ENCODE measurements at regions not wholly inside any gene's neighbourhood (a gene's known extent, or its start where the extent isn't known, plus 50 kb on each side); places are given as distances from the start of the nearest gene placed in this dataset.

- peaks cover 8% of the 10 kb centered on the region for H3K27me3 Mint-ChIP-seq (ENCODE audit: low read depth)
- ATAC-seq = no peak
- H3K9me3 Mint-ChIP-seq = no peaks in the 10 kb centered on the region
- no peaks in the 10 kb centered on the region for H3K4me1 Mint-ChIP-seq (ENCODE audit: low read depth)
- no peak overlapping the region for H3K4me3 Mint-ChIP-seq
- H3K36me3 Mint-ChIP-seq (ENCODE audit: insufficient read depth) = no peaks in the 10 kb centered on the region
- no peak for DNase-seq
Observed at GRCh38 chr2:167900435-167901114, 346.8 kb downstream of the STK39 start.

GRCh38 chr2:167898340-167898739, 349.1 kb downstream of the STK39 start:
- no peak for DNase-seq
- Mint-ChIP-seq H3K4me3 (no peak overlapping the region), H3K4me1 (ENCODE audit: low read depth) (no peaks in the 10 kb centered on the region), H3K36me3 (ENCODE audit: insufficient read depth) (no peaks in the 10 kb centered on the region), H3K9me3 (no peaks in the 10 kb centered on the region), H3K27me3 (ENCODE audit: low read depth) (peaks cover 2% of the 10 kb centered on the region)
- no peak for ATAC-seq

- H3K9me3 Mint-ChIP-seq = peaks cover 13% of the 10 kb centered on the region
- no peak for ATAC-seq
- H3K4me1 Mint-ChIP-seq (ENCODE audit: low read depth) = no peaks in the 10 kb centered on the region
- H3K27me3 Mint-ChIP-seq (ENCODE audit: low read depth) = peaks cover 15% of the 10 kb centered on the region
- H3K36me3 Mint-ChIP-seq (ENCODE audit: insufficient read depth) = no peaks in the 10 kb centered on the region
- no peak overlapping the region for H3K4me3 Mint-ChIP-seq
- no peak for DNase-seq
Observed at GRCh38 chr2:167891841-167892240, 355.6 kb downstream of the STK39 start.

- ATAC-seq (no peak), DNase-seq (no peak)
- no peak overlapping the region for H3K4me3 Mint-ChIP-seq
- peaks cover 13% of the 10 kb centered on the region for H3K9me3 Mint-ChIP-seq
- H3K27me3 Mint-ChIP-seq (ENCODE audit: low read depth) = peaks cover 15% of the 10 kb centered on the region
- H3K4me1 Mint-ChIP-seq (ENCODE audit: low read depth) = no peaks in the 10 kb centered on the region
- H3K36me3 Mint-ChIP-seq (ENCODE audit: insufficient read depth) = no peaks in the 10 kb centered on the region
Observed at GRCh38 chr2:167890739-167891138, 356.7 kb downstream of the STK39 start.

- no peak overlapping the region for H3K4me3 Mint-ChIP-seq
- no peaks in the 10 kb centered on the region for H3K27me3 Mint-ChIP-seq (ENCODE audit: low read depth)
- no peaks in the 10 kb centered on the region for H3K9me3 Mint-ChIP-seq
- ATAC-seq (no peak), DNase-seq (no peak)
- no peaks in the 10 kb centered on the region for H3K36me3 Mint-ChIP-seq (ENCODE audit: insufficient read depth)
- H3K4me1 Mint-ChIP-seq (ENCODE audit: low read depth) = no peaks in the 10 kb centered on the region
Observed at GRCh38 chr2:167880415-167880814, 367.0 kb downstream of the STK39 start.

- Mint-ChIP-seq H3K36me3 (ENCODE audit: insufficient read depth) (no peaks in the 10 kb centered on the region), H3K27me3 (ENCODE audit: low read depth) (no peaks in the 10 kb centered on the region), H3K4me3 (no peak overlapping the region), H3K4me1 (ENCODE audit: low read depth) (no peaks in the 10 kb centered on the region), H3K9me3 (no peaks in the 10 kb centered on the region)
- DNase-seq = no peak
- no peak for ATAC-seq
Observed at GRCh38 chr2:167875529-167875928, 371.9 kb downstream of the STK39 start.

GRCh38 chr2:167874812-167875211, 372.6 kb downstream of the STK39 start:
- Mint-ChIP-seq H3K36me3 (ENCODE audit: insufficient read depth) (no peaks in the 10 kb centered on the region), H3K4me3 (no peak overlapping the region), H3K27me3 (ENCODE audit: low read depth) (no peaks in the 10 kb centered on the region), H3K4me1 (ENCODE audit: low read depth) (no peaks in the 10 kb centered on the region), H3K9me3 (no peaks in the 10 kb centered on the region)
- ATAC-seq (no peak), DNase-seq (no peak)

GRCh38 chr2:167871286-167871685, 376.1 kb downstream of the STK39 start:
- no peak overlapping the region for H3K4me3 Mint-ChIP-seq
- ATAC-seq (no peak), DNase-seq (no peak)
- no peaks in the 10 kb centered on the region for H3K36me3 Mint-ChIP-seq (ENCODE audit: insufficient read depth)
- peaks cover under 1% of the 10 kb centered on the region for H3K27me3 Mint-ChIP-seq (ENCODE audit: low read depth)
- no peaks in the 10 kb centered on the region for H3K9me3 Mint-ChIP-seq
- H3K4me1 Mint-ChIP-seq (ENCODE audit: low read depth) = no peaks in the 10 kb centered on the region

- Mint-ChIP-seq H3K27me3 (ENCODE audit: low read depth) (peaks cover 5% of the 10 kb centered on the region), H3K9me3 (no peaks in the 10 kb centered on the region), H3K4me1 (ENCODE audit: low read depth) (no peaks in the 10 kb centered on the region), H3K36me3 (ENCODE audit: insufficient read depth) (no peaks in the 10 kb centered on the region), H3K4me3 (no peak overlapping the region)
- ATAC-seq (no peak), DNase-seq (no peak)
Observed at GRCh38 chr2:167869200-167869599, 378.2 kb downstream of the STK39 start.

- no peaks in the 10 kb centered on the region for H3K4me1 Mint-ChIP-seq (ENCODE audit: low read depth)
- ATAC-seq (no peak), DNase-seq (no peak)
- H3K27me3 Mint-ChIP-seq (ENCODE audit: low read depth) = peaks cover 5% of the 10 kb centered on the region
- no peaks in the 10 kb centered on the region for H3K9me3 Mint-ChIP-seq
- H3K4me3 Mint-ChIP-seq = no peak overlapping the region
- H3K36me3 Mint-ChIP-seq (ENCODE audit: insufficient read depth) = no peaks in the 10 kb centered on the region
Observed at GRCh38 chr2:167863377-167863776, 384.0 kb downstream of the STK39 start.

GRCh38 chr2:167862782-167863181, 384.6 kb downstream of the STK39 start:
- H3K9me3 Mint-ChIP-seq = no peaks in the 10 kb centered on the region
- DNase-seq (no peak), ATAC-seq (peak in 1 of 2 donors; percentile 58)
- no peak overlapping the region for H3K4me3 Mint-ChIP-seq
- H3K27me3 Mint-ChIP-seq (ENCODE audit: low read depth) = peaks cover 5% of the 10 kb centered on the region
- no peaks in the 10 kb centered on the region for H3K36me3 Mint-ChIP-seq (ENCODE audit: insufficient read depth)
- H3K4me1 Mint-ChIP-seq (ENCODE audit: low read depth) = no peaks in the 10 kb centered on the region

- Mint-ChIP-seq H3K27me3 (ENCODE audit: low read depth) (peaks cover 5% of the 10 kb centered on the region), H3K4me1 (ENCODE audit: low read depth) (no peaks in the 10 kb centered on the region), H3K36me3 (ENCODE audit: insufficient read depth) (no peaks in the 10 kb centered on the region), H3K9me3 (no peaks in the 10 kb centered on the region), H3K4me3 (no peak overlapping the region)
- ATAC-seq = peak in 1 of 2 donors; percentile 25
- no peak for DNase-seq
Observed at GRCh38 chr2:167862296-167862695, 385.1 kb downstream of the STK39 start.

- no peak for DNase-seq
- Mint-ChIP-seq H3K27me3 (ENCODE audit: low read depth) (peaks cover 5% of the 10 kb centered on the region), H3K4me3 (no peak overlapping the region), H3K36me3 (ENCODE audit: insufficient read depth) (no peaks in the 10 kb centered on the region), H3K4me1 (ENCODE audit: low read depth) (no peaks in the 10 kb centered on the region), H3K9me3 (no peaks in the 10 kb centered on the region)
- ATAC-seq = no peak
Observed at GRCh38 chr2:167861574-167862193, 385.7 kb downstream of the STK39 start.

GRCh38 chr2:167860082-167860481, 387.3 kb downstream of the STK39 start:
- peaks cover 1% of the 10 kb centered on the region for H3K27me3 Mint-ChIP-seq (ENCODE audit: low read depth)
- no peaks in the 10 kb centered on the region for H3K4me1 Mint-ChIP-seq (ENCODE audit: low read depth)
- H3K4me3 Mint-ChIP-seq = no peak overlapping the region
- ATAC-seq (no peak), DNase-seq (no peak)
- no peaks in the 10 kb centered on the region for H3K36me3 Mint-ChIP-seq (ENCODE audit: insufficient read depth)
- no peaks in the 10 kb centered on the region for H3K9me3 Mint-ChIP-seq

- DNase-seq = no peak
- H3K27me3 Mint-ChIP-seq (ENCODE audit: low read depth) = no peaks in the 10 kb centered on the region
- ATAC-seq = no peak
- no peaks in the 10 kb centered on the region for H3K4me1 Mint-ChIP-seq (ENCODE audit: low read depth)
- no peaks in the 10 kb centered on the region for H3K9me3 Mint-ChIP-seq
- no peak overlapping the region for H3K4me3 Mint-ChIP-seq
- no peaks in the 10 kb centered on the region for H3K36me3 Mint-ChIP-seq (ENCODE audit: insufficient read depth)
Observed at GRCh38 chr2:167859676-167860075, 387.7 kb downstream of the STK39 start.
